ENCODE measurements at regions not wholly inside any gene's neighbourhood (a gene's known extent, or its start where the extent isn't known, plus 50 kb on each side); places are given as distances from the start of the nearest gene placed in this dataset.

DNA sequence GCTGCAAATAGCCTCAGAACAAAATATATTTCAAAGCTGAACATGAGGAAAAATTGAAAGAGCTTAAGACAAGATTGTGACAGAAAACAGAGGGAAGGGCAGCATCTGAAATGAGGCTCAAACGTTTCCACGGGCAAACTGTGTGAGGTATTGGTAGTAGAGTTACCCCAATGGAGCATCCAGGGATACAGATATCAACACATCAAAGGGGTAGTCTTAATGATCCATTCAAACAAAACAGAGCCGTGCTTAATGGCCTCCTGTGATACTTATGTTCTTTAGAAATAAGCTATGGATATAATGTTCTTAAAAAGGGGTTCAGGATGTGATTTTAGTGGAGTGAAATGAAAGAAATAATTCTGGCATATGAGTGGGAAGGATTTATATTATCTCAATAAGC, 430.3 kb upstream of the PDZRN3 start (continued):
- TF ChIP-seq, protein P1, sequence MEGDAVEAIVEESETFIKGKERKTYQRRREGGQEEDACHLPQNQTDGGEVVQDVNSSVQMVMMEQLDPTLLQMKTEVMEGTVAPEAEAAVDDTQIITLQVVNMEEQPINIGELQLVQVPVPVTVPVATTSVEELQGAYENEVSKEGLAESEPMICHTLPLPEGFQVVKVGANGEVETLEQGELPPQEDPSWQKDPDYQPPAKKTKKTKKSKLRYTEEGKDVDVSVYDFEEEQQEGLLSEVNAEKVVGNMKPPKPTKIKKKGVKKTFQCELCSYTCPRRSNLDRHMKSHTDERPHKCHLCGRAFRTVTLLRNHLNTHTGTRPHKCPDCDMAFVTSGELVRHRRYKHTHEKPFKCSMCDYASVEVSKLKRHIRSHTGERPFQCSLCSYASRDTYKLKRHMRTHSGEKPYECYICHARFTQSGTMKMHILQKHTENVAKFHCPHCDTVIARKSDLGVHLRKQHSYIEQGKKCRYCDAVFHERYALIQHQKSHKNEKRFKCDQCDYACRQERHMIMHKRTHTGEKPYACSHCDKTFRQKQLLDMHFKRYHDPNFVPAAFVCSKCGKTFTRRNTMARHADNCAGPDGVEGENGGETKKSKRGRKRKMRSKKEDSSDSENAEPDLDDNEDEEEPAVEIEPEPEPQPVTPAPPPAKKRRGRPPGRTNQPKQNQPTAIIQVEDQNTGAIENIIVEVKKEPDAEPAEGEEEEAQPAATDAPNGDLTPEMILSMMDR (IDR thresholded peaks at IDR 0.05; ENCODE audit: low read depth, low read length, missing input control) = no peak
- TF ChIP-seq NR2F2 (IDR thresholded peaks at IDR 0.05) = no peak
- no peak for TF ChIP-seq JUND (IDR thresholded peaks at IDR 0.05)
- TF ChIP-seq RAD21 (IDR thresholded peaks at IDR 0.05) = no peak
- no peak for TF ChIP-seq GABPA (IDR thresholded peaks at IDR 0.05 in 1 of 2, conservative IDR thresholded peaks at IDR 0.05 in 1 of 2)
- no peak for TF ChIP-seq HNF4G (IDR thresholded peaks at IDR 0.05)

DNA sequence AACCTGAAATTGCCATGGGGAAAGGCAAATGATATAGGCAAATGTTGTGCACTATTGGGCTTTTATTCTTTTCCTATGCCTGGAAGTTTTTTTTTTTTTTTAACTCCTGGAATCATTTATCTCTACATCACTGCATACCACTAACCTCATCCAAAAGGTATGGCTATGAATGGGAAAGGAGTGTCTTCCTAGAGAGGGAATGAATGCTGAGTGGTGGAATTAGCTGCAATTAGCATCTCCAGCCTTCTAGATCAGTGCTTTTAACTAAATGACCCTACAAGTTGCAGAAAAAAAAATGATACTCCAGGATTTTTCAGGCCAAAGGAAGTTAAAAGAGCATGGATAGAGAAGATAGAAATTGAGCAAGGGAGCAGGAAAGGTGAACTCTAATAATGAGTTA, 429.8 kb upstream of the PDZRN3 start:
- Histone ChIP-seq H3K9ac (ENCODE audit: low read depth in 1 of 2, low read length in 2 of 2) (no peak overlapping the region), H3K4me1 (ENCODE audit: control insufficient read depth in 4 of 4, insufficient read depth in 4 of 4, low read length in 3 of 4) (no peaks in the 10 kb centered on the region), H3K27me3 (ENCODE audit: control insufficient read depth in 4 of 4, insufficient read depth in 4 of 4, low read length in 3 of 4) (no peaks in the 10 kb centered on the region), H3K36me3 (ENCODE audit: control insufficient read depth in 4 of 4, insufficient read depth in 3 of 4, low read depth in 1 of 4, low read length in 3 of 4) (no peaks in the 10 kb centered on the region), H3K27ac (ENCODE audit: low read depth in 1 of 2, low read length in 2 of 2) (no peak overlapping the region), H3K4me3 (ENCODE audit: low read depth in 1 of 3, low read length in 3 of 3) (no peak overlapping the region), H3K9me3 (ENCODE audit: control insufficient read depth in 4 of 4, low read length in 3 of 4) (no peaks in the 10 kb centered on the region)
- no peak for DNase-seq (ENCODE audit: low spot score)
- TF ChIP-seq TAF1 (conservative IDR thresholded peaks at IDR 0.05) (no peak), RXRA (IDR thresholded peaks at IDR 0.05) (no peak), EGR1 (IDR thresholded peaks at IDR 0.05; ENCODE audit: low read depth in 2 of 2) (no peak), JUND (IDR thresholded peaks at IDR 0.05) (no peak), GABPA (IDR thresholded peaks at IDR 0.05 in 1 of 2, conservative IDR thresholded peaks at IDR 0.05 in 1 of 2) (no peak)
- TF ChIP-seq, protein P2, sequence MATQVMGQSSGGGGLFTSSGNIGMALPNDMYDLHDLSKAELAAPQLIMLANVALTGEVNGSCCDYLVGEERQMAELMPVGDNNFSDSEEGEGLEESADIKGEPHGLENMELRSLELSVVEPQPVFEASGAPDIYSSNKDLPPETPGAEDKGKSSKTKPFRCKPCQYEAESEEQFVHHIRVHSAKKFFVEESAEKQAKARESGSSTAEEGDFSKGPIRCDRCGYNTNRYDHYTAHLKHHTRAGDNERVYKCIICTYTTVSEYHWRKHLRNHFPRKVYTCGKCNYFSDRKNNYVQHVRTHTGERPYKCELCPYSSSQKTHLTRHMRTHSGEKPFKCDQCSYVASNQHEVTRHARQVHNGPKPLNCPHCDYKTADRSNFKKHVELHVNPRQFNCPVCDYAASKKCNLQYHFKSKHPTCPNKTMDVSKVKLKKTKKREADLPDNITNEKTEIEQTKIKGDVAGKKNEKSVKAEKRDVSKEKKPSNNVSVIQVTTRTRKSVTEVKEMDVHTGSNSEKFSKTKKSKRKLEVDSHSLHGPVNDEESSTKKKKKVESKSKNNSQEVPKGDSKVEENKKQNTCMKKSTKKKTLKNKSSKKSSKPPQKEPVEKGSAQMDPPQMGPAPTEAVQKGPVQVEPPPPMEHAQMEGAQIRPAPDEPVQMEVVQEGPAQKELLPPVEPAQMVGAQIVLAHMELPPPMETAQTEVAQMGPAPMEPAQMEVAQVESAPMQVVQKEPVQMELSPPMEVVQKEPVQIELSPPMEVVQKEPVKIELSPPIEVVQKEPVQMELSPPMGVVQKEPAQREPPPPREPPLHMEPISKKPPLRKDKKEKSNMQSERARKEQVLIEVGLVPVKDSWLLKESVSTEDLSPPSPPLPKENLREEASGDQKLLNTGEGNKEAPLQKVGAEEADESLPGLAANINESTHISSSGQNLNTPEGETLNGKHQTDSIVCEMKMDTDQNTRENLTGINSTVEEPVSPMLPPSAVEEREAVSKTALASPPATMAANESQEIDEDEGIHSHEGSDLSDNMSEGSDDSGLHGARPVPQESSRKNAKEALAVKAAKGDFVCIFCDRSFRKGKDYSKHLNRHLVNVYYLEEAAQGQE (IDR thresholded peaks at IDR 0.05) = no peak
- TF ChIP-seq, protein P3, sequence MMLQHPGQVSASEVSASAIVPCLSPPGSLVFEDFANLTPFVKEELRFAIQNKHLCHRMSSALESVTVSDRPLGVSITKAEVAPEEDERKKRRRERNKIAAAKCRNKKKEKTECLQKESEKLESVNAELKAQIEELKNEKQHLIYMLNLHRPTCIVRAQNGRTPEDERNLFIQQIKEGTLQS (IDR thresholded peaks at IDR 0.05) = no peak

DNA sequence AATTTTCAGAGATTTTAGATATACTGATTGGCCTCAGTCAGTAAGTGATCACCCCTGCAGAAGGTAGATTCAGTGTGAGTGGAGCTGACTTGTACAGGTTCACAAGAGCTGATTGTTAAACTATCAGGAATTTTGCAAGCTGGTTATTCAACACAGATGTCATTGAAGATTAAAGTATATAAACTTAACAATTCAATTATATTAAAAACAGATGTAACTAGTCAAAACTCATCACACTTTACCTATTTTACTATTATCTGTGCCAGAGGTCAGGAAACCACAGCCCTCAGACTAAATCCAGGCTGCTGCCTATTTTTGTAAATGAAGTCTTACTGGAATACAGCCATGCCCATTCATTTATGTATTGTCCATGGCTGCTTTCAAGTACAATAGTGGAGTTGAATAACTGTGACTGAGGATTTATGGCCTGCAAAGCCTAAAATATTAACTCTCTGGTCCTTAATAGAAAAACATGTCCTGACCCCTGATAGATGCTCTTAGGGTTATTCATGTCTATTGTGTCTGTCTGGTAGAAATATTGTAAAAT, 429.3 kb upstream of the PDZRN3 start:
- H3K4me1 ChIP-seq (ENCODE audit: control insufficient read depth in 4 of 4, insufficient read depth in 4 of 4, low read length in 3 of 4) = no peaks in the 10 kb centered on the region
- no peaks in the 10 kb centered on the region for H3K27me3 ChIP-seq (ENCODE audit: control insufficient read depth in 4 of 4, insufficient read depth in 4 of 4, low read length in 3 of 4)
- H3K9me3 ChIP-seq (ENCODE audit: control insufficient read depth in 4 of 4, low read length in 3 of 4) = no peaks in the 10 kb centered on the region
- no peaks in the 10 kb centered on the region for H3K36me3 ChIP-seq (ENCODE audit: control insufficient read depth in 4 of 4, insufficient read depth in 3 of 4, low read depth in 1 of 4, low read length in 3 of 4)
- H3K9ac ChIP-seq (ENCODE audit: low read depth in 1 of 2, low read length in 2 of 2) = no peak overlapping the region
- H3K4me3 ChIP-seq (ENCODE audit: low read depth in 1 of 3, low read length in 3 of 3) = no peak overlapping the region
- H3K27ac ChIP-seq (ENCODE audit: low read depth in 1 of 2, low read length in 2 of 2) = no peak overlapping the region
- no peak for DNase-seq (ENCODE audit: low spot score)
- TF ChIP-seq TAF1 (conservative IDR thresholded peaks at IDR 0.05) (no peak), YY1 (IDR thresholded peaks at IDR 0.05) (no peak), HNF4A (conservative IDR thresholded peaks at IDR 0.05) (no peak), RXRA (IDR thresholded peaks at IDR 0.05) (no peak), FOXA2 (IDR thresholded peaks at IDR 0.05) (no peak), EGR1 (IDR thresholded peaks at IDR 0.05; ENCODE audit: low read depth in 2 of 2) (no peak), FOXA1 (IDR thresholded peaks at IDR 0.05) (no peak)
- TF ChIP-seq, protein P4, sequence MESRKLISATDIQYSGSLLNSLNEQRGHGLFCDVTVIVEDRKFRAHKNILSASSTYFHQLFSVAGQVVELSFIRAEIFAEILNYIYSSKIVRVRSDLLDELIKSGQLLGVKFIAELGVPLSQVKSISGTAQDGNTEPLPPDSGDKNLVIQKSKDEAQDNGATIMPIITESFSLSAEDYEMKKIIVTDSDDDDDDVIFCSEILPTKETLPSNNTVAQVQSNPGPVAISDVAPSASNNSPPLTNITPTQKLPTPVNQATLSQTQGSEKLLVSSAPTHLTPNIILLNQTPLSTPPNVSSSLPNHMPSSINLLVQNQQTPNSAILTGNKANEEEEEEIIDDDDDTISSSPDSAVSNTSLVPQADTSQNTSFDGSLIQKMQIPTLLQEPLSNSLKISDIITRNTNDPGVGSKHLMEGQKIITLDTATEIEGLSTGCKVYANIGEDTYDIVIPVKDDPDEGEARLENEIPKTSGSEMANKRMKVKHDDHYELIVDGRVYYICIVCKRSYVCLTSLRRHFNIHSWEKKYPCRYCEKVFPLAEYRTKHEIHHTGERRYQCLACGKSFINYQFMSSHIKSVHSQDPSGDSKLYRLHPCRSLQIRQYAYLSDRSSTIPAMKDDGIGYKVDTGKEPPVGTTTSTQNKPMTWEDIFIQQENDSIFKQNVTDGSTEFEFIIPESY (IDR thresholded peaks at IDR 0.05) = no peak
- TF ChIP-seq, protein P2 (IDR thresholded peaks at IDR 0.05) = no peak
- TF ChIP-seq, protein P3 (IDR thresholded peaks at IDR 0.05) = no peak
- TF ChIP-seq, protein P1 (IDR thresholded peaks at IDR 0.05; ENCODE audit: low read depth, low read length, missing input control) = no peak
